HG02943 (cell line): ENCODE measurements at regions not wholly inside any gene's neighbourhood (a gene's known extent, or its start where the extent isn't known, plus 50 kb on each side); places are given as distances from the start of the nearest gene placed in this dataset.
A peak's percentile ranks its signal among the peaks of the same experiment; 100 is the strongest.
"Not testable (repeated sequence)": the region's sequence is repeated elsewhere in the genome, so short reads cannot be mapped to it uniquely, and the experiment has no call there.

Experiments used
- ATAC-seq: cut with Tn5 transposase; IDR thresholded peaks from one replicate; pipeline ENCODE4 v1.9.1; 2021; ENCODE audit warnings: mild to moderate bottlenecking, low read depth, moderate library complexity; ENCODE audit not compliant: unreplicated experiment

DNA sequence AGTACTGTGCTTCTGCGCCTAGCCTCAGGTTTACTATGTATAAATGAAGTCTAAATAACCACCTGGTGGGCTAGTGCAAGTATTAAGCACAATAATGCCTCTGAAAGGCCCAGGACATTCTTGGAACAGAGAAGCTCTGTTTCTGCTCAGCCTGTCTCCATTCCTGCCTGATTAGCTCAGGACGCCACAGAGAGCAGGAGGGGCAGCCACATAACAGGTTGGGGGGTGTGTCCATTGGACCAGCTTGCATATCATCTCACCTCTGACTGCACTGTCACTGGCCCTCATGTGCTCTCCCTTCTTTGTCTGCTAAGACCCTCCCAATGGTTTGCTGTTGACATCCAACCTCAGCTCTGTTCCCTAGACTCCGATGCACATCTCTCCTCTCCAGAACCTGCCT is 52.8 kb upstream of the IKZF1 start:
- ATAC-seq, result no peak

DNA sequence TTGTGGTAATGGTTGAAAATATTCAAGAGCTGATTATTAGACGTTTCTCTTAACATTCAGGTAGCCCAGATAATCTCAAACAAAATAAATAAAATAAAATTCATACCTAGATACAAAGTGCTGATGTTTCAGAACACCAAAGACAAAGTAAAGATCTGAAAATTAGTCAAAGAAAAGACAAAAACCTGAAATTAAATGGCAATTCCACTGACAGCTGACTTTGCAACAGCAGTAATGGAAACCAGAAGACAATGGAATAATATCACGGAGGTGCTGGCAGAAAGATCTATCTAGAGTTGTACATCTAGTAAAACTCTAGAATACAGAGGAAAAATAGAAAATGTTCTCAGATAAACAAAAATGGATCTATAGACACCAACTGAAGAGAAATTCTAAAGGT is 58.0 kb upstream of the IKZF1 start:
- no peak for ATAC-seq

DNA sequence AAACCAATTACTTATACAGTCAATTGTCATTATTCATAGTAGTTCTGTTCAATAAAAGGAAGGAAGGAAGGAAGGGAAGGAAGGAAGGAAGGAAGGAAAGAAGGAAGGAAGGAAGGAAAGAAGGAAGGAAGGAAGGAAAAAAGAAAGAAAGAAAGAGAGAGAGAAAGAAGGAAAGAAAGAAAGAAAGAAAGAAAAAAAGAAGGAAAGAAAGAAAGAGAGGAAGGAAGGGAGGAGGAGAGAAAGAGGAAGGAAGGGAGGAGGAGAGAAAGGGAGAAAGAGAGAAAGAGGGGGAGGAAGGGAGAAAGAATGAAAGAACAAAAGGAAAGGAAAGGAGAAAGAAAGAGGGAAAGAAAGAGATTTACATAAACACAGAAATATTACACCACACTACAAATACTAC is 62.4 kb upstream of the IKZF1 start:
- not testable (repeated sequence) for ATAC-seq

DNA sequence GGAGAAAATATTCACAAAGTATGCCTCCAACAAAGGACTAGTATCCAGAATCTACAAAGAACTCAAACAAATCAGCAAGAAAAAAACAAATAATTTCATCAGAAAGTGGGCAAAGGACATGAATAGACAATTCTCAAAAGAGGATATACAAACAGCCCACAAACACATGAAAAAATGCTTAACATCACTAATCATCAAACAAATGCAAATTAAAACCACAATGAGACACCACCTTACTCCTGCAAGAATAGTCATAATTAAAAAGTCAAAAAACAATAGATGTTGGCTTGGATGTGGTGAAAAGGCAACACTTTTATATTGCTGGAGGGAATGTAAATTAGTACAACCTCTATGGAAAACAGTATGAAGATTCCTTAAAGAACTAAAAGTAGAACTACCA is 63.8 kb upstream of the IKZF1 start:
- not testable (repeated sequence) for ATAC-seq

DNA sequence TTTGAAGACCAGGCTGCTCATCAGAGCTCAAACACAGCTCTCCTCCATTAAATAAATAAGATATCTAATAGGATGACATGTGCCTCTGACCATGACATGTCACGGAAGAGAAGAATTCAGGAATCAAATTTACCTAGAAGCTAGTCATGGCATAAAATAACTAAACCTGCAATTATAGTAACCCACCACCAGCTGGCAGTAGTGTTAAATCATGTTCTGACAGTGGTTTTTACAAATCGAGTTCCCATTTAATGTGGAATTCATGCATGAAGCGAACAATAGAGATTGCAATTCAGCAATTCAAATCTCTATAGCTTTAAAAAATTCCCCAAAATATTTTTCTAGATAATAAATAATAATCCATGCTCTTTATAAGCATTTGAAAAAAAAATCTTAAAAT is 74.6 kb upstream of the IKZF1 start:
- ATAC-seq, result no peak

DNA sequence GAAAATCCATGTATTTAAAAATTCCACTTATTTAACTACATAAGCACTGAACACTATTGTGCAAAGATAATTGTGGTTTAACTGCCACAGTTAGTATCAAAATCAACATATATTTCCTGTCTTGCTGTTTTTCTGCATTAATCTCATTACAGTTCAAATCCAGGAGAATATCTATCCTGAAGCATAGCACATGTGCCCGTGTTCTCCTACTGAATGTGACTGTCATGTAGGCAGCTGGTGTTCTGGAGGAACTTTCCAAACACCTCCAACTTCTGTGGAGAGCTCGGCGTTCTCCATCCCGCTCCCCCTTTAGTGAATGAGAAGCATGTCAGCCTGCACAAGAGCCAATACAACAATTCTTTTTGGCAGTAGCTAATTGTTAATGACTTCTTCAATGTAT is 76.4 kb upstream of the IKZF1 start:
- ATAC-seq, result no peak

DNA sequence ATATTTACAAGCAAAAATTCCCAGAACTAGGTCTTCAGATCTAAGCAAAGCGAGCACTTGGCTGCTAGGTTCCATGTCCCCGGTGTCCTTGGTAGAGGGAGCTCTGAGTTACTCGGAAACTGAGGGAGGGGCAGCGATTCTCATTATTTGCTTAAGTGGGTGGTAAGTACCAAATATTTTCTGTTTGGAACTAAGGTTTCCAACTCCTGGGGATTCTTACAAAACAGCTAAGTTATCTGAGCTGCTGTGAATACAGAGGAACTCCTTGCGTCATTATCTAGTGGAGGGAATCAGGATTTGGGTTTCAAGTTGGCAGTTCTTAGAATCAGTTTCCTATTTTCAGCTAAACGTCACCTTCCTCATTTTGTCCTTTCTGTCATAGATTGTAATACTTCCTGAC is 76.8 kb upstream of the IKZF1 start:
- no peak for ATAC-seq

DNA sequence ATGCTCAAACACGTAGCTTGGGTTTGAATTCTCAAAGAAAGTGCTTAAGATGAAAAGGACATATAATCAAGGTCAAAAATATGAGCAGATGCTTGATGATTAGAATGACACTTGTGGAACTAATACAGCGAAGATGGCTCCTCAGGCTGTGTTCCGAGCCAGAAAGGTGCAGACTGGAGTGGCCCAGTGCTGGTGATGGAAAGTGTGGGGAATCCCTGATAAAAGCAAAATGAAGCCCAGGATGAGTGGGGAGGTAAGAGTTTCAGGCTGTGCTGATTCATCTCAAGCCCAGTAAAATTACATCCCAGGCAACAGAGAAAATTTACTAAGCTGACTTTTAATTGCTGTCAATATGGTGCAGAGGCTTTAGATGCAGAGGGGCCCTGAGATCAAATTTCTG is 77.8 kb upstream of the IKZF1 start:
- no peak for ATAC-seq

DNA sequence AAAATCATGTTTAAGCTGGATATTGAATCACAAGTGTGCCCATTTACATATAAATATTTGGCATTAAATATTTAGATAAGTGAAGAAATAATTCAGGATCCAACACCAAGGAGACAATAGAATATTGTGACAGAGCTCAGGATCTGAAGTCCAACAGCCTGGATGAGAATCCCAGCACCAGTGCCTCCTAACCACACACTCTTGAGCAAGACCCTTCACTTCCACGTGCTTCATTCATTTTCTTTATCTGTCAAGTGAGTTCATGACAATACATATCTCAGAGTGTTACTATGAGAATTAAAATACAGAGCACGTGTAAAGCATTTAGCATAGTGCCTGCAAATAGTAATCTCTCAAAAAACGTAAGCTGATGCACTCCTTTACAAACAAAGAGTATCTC is 78.4 kb upstream of the IKZF1 start:
- ATAC-seq, result no peak

DNA sequence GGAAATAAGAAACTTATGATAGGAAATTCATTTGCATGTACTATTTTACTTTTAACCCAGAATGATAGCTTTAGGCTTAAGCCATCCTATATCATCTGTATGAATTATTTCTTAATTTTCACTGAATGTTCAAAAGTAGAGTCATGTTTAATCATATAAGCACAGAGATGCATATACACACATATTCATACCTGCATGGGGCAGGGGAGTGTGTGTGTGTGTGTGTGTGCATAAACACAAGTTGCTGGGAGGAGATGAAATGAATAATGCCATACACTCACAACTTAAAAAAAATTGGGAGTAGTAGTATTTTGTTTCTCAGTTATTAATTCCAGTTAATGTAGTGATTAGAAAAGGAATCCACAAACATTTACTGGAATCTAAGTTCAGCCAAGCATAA is 83.1 kb upstream of the IKZF1 start:
- ATAC-seq, result no peak

DNA sequence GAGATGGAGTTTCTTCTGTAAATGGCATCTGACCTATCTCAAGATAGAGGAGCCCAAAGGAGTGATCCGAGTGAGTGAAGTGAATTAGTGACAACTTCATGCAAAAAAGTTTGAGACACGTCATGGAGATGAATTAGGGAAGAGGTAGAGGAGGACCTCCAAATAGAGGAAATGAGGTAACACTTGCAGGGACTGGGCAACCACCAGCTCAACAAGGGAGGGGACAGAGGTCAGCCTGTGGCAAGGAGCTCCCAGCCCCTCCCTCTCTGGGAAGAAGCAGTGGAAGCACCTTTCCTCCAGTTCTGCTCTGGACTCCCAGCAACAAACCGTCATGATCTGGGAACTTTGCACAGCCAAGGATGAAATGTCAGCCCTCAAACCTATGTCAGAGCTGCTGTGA is 83.5 kb upstream of the IKZF1 start:
- ATAC-seq, result no peak

DNA sequence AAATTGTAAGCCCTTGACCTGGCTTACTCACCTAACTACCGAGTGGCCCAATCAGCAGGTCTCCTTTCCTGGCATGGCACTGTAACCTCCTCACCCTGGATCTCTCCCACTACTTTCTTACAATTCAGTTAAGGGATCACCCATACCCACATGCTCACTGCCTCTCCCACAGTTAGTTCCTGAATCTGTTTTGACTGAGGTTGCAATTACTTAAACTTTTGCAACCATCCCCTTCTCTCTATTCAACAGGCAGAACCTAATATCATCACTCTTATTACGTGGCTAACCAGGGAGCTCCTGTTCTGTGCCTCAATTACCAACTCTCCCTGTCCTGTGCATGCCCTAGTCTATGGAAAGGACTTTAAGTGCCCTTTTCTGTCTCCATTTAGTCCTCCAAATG is 84.2 kb upstream of the IKZF1 start:
- ATAC-seq, result no peak

DNA sequence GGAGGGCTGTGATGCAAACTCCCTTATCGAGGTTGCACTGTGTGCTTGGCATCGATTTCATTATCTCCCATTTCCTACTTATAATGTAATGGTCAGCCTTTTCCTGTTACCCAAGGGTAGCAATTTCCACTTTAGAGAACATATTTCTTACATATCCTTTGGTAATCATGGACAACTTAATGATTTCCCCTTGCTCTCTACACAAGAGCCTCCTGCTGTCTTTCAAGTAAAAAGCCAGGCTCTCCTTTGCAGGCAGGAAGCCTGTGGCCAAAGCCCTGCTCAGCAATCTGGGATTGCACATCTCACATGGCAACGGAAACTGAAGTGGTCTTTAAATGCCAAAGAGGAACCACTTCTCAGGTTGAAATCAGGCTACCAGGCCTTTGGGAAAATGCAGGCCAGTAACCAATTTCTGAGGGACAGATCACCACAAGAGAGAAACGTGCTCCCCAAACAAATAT is 86.7 kb upstream of the IKZF1 start:
- ATAC-seq, result no peak

DNA sequence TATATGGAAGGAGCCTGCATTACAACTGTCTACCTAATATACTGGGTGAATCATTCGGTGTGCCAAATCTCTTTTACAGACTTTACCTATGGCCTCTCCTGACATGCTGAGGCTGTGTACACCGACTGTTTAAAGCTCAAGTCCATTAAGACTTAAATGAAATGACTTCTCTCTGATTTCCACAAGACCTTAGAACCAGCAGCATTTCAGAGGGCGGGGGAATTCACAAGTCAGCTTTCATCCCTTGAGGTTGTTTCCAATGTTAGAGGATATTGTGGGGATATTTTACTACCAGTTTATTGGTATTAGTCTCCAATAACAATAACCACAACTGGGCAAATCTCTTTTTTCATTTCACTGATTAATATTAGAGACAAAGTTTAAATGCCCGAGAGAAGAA is 87.1 kb upstream of the IKZF1 start:
- no peak for ATAC-seq

DNA sequence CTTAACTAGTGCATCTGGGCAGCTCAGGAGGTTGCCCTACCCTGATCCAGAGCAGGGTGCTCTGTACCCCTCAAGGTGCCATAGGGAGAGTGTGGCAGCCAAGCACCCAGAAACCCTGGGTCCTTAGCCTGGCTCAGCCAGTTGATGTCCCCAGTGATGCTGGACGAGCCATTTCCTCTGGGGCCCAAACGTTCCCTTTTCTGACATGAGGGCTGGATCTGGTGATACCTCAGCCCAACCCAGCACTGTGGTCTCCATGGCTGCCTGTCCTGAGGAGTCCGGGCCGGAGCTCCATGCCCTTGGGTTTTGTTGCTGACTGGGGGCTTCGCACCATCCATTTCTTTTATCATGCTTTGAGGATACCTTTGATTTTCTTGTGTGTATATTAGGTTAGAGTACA is 87.9 kb upstream of the IKZF1 start:
- ATAC-seq, result no peak

DNA sequence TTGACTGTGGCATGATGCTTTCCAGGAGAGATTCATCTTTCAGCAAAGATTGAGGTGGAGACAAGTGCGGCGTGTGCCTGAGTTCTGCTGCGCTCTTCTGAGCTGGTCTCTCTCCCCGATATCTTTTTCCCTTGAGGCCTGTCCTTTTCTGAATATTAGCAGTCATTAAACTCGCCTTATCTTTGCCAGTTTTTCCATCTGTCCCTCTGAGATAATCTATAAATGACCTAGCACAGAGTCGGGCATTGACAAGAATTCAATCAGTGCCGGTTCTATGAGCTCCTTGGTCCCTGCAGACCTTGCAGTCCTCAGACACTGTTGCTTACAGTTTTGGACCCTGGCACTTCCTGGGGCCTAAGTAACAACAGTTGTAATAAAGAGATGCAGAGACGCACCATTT is 89.7 kb upstream of the IKZF1 start:
- no peak for ATAC-seq

DNA sequence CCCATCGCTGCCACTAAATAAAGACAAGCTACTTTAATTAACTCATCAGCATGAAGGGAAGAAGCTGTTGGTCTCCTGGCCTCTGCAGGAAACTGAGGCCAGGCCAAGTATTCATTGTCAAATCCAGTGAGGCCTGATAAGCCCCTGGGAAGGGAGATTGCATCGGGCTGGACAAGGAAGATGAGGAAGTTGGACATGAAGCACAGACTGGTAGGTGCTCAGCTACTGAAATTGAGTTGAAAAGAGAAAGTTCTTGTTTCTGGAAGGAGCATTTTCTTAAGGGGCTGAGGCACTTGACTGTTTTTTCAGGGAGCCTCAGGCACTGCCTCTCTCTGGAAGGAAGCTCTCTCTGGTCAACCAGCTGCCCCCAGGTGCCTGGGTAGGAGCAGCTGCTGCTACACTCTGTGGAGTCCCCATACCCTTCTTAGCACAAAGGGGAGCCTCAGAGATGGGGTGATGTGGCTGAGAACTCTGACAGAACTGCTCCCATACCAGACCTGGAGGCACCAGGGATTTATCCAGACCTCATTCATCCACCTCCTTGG is 90.3 kb upstream of the IKZF1 start:
- no peak for ATAC-seq

DNA sequence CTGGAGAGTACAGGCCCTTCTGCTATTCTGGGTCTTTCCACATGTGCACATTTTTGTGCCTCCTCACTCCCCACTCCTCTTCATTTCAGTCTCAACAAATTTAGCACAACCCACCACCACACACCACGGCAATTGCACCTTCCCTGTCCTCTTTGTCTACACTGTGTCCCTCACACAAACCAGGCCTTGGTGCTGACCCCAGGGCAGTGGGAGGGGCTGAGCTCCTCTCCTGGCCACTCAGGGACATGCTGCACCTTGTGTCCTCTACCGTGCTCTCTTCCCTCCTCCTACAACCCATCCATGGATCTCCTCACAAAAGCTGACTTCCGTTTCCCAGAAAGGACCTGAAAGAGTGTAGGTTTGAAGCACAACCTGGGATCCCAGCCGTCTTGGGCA is 90.9 kb upstream of the IKZF1 start:
- no peak for ATAC-seq

DNA sequence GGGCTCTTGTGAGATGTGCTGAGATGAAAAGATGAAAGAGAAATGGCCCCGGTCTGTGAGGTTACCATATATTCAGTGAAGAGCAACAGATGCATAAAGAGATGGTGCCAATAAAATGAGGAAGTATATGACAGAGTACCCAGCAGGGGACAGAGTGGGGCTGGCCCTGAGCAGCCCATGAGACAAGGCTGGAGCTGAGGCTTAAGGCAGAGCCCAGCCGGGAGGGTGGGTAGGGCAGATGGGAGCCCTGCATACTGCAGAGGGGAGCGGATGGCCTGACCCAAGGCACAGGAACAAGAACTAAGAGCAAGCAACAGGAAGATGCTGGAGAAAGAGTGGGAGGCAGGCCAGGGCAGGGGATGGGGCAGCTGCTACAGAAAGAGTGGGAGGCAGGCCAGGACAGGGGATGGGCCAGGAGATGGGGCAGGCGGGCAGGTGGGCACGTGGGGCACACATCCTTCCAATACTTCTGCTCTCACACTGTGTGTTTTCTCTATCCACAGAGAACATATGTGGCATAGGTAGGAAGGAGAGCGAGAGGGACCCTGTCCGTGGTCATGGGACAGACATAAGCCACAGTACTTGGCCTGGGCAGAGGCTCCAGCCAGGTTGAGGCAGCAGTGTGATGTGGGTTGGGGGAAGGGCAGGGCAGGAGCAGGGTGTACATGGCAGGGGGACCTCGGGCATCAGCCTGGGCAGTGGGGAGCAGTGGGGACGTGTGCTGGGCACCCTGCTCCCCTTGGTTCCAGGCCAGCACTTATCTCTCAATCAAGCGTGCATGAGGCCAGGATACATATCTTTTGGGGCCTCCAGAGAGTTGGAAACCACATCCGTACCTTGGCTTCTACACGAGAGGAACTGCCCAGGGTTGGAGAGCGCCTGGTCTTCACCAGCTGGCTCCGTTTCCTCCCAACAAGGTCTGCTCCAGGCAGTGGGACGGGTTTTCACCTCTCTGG is 91.6 kb upstream of the IKZF1 start:
- ATAC-seq, result peak; percentile 50

DNA sequence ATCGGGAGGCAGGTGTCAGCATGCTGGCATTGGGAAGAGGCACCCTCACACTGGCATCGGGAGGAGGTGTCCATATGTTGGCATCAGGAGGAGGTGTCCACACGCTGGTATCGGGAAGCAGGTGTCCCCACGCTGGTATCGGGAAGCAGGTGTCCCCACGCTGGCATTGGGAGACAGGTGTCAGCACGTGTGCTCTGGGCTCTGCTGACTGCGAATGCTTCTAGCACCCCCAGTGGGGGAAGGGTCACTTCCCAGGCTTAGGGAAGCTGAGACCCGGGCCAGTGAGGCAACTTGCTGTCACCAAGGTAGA is 92.5 kb upstream of the IKZF1 start:
- no peak for ATAC-seq

DNA sequence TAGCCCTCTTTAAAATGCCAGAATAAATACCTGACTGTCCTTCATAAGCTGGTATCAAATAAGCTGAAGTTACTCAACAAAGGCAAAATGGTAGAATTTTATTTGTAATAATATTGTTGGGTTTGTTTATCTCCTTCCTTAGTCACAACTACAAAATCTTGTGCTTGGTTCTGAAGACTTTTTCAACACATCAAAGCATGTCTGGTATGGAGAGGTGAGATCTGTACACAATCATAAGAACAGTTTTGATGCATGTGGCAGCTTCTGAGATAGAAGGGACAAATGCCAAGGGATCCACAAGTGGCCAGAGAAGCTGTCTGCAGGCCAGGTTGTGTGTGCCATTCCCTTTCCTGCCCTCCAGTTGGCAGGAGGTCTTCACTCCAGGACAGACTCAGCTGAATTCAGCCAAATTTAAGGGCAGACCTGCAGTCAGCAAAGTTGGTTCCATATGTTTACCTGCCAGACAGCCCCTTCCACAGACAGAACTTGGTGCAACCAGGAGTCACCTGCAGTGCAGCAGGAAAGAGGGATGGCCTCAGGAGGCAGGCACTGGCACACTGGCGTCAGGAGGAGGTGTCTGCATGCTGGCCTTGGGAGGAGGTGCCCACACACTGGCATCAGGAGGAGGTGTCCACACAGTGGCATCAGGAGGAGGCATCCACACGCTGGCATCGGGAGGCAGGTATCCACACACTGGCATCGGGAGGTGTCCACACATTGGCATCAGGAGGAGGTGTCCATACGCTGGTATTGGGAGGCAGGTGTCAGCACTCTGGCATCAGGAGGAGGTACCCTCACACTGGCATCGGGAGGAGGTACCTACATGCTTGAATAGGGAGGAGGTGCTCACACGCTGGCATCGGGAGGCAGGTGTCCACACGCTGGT is 93.1 kb upstream of the IKZF1 start:
- no peak for ATAC-seq
